Upper lobe of left lung (tissue), 4 donors: ENCODE measurements at regions not wholly inside any gene's neighbourhood (a gene's known extent, or its start where the extent isn't known, plus 50 kb on each side); places are given as distances from the start of the nearest gene placed in this dataset.

ENCODE experiments used
- EP300 ChIP-seq, 4 donors: sonication (generic); formaldehyde crosslinking; IDR thresholded peaks; one replicate each; pipeline ENCODE4 v1.5.1; 2017; ENCODE audit warnings: antibody characterized with exemption in 4 of 4, control low read depth in 2 of 4
- POLR2A ChIP-seq, 4 donors: fragments of 450-650 bp; IDR thresholded peaks; one replicate each; pipeline ENCODE4 v1.5.1; 2016 to 2017; ENCODE audit warnings: antibody characterized with exemption in 4 of 4, mild to moderate bottlenecking in 2 of 4
- POLR2AphosphoS5 ChIP-seq, 2 donors: sonication (generic); formaldehyde crosslinking; IDR thresholded peaks; one replicate each; pipeline ENCODE4 v1.5.1; 2017; ENCODE audit warnings: antibody characterized with exemption in 2 of 2
- TF ChIP-seq, protein P1 (sequence below), 6 experiments: fragments of 450-650 bp in 4 of 6; fragments of 200-600 bp in 2 of 6; sonication (generic) in 2 of 6; IDR thresholded peaks; one replicate each; pipeline ENCODE4 v1.5.1; 2016 to 2019; ENCODE audit warnings: antibody characterized with exemption in 6 of 6

DNA sequence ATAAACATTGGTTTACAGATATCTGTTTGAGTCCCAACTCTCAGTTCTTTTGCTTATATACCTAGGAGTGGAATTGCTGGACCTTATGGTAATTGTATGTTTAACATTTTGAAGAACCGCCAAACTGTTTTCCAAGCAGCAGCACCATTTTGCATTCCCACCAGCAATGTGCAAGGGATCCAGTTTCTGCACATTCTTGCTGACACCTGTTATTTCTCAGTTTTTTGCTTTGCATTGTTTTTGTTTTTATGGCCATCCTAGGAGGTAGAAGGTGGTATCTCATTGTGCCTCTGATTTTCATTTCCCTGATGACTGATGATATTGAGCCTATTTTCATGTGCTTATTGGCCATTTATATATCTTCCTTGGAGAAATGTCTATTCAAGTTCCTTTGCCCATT lies 71.2 kb downstream of the MCFD2 start:
- TF ChIP-seq, protein P1, sequence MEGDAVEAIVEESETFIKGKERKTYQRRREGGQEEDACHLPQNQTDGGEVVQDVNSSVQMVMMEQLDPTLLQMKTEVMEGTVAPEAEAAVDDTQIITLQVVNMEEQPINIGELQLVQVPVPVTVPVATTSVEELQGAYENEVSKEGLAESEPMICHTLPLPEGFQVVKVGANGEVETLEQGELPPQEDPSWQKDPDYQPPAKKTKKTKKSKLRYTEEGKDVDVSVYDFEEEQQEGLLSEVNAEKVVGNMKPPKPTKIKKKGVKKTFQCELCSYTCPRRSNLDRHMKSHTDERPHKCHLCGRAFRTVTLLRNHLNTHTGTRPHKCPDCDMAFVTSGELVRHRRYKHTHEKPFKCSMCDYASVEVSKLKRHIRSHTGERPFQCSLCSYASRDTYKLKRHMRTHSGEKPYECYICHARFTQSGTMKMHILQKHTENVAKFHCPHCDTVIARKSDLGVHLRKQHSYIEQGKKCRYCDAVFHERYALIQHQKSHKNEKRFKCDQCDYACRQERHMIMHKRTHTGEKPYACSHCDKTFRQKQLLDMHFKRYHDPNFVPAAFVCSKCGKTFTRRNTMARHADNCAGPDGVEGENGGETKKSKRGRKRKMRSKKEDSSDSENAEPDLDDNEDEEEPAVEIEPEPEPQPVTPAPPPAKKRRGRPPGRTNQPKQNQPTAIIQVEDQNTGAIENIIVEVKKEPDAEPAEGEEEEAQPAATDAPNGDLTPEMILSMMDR (IDR thresholded peaks at IDR 0.05): no peak
- TF ChIP-seq POLR2A (IDR thresholded peaks at IDR 0.05) (no peak), EP300 (IDR thresholded peaks at IDR 0.05) (no peak), POLR2AphosphoS5 (IDR thresholded peaks at IDR 0.05) (no peak)
